ENCODE measurements at regions not wholly inside any gene's neighbourhood (a gene's known extent, or its start where the extent isn't known, plus 50 kb on each side); places are given as distances from the start of the nearest gene placed in this dataset.

DNA sequence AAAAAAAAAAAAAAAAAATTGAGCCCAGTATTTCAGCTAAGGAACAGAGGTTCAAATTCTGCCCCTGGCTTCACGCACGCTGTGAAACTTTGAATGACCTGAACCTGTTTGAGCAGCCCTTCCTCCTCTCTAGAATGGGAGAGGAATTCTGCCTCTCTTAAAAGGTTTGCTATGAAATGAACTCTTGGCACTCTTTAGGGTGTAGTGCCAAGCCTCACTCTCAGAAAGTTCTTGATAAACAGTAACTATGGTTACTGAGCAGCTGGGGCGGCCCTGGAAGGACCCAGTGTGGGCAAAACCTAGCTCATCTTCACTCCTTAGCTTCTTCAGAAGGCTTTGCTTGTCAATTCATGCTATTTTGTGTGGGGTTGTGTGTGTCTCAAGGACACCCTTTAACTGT, 73.7 kb downstream of the GEMIN8 start:
- H4K20me1 ChIP-seq (ENCODE audit: insufficient read depth): no peaks in the 10 kb centered on the region
- H3K36me3 ChIP-seq (ENCODE audit: insufficient read depth, low read length): no peaks in the 10 kb centered on the region
- no peaks in the 10 kb centered on the region for H3K9me2 ChIP-seq (ENCODE audit: insufficient read depth, low read length)
- H3K4me2 ChIP-seq (ENCODE audit: low read length): no peak overlapping the region
- no peak overlapping the region for H3K27ac ChIP-seq (ENCODE audit: low read length)
- H3K79me2 ChIP-seq (replicated peaks; ENCODE audit: insufficient read depth, low read length): no peaks in the 10 kb centered on the region
- H3F3A ChIP-seq (ENCODE audit: insufficient read depth, low read length, poor library complexity, severe bottlenecking): no peaks in the 10 kb centered on the region
- no peak overlapping the region for H2AFZ ChIP-seq (ENCODE audit: low read depth, low read length)
- H3K9me3 ChIP-seq (ENCODE audit: low read length): no peaks in the 10 kb centered on the region
- TF ChIP-seq TAF1 (IDR thresholded peaks at IDR 0.05; ENCODE audit: low read depth) (no peak), EP300 (conservative IDR thresholded peaks at IDR 0.05; ENCODE audit: poor library complexity, severe bottlenecking) (no peak), POLR2AphosphoS5 (IDR thresholded peaks at IDR 0.05) (no peak), SMC3 (conservative IDR thresholded peaks at IDR 0.05; ENCODE audit: poor library complexity) (no peak), MXI1 (conservative IDR thresholded peaks at IDR 0.05; ENCODE audit: poor library complexity, severe bottlenecking) (no peak), EZH2 (IDR thresholded peaks at IDR 0.05; ENCODE audit: borderline replicate concordance, insufficient read depth, low read length, poor library complexity, severe bottlenecking) (no peak), RAD21 (conservative IDR thresholded peaks at IDR 0.05) (no peak)
- TF ChIP-seq, protein P1, sequence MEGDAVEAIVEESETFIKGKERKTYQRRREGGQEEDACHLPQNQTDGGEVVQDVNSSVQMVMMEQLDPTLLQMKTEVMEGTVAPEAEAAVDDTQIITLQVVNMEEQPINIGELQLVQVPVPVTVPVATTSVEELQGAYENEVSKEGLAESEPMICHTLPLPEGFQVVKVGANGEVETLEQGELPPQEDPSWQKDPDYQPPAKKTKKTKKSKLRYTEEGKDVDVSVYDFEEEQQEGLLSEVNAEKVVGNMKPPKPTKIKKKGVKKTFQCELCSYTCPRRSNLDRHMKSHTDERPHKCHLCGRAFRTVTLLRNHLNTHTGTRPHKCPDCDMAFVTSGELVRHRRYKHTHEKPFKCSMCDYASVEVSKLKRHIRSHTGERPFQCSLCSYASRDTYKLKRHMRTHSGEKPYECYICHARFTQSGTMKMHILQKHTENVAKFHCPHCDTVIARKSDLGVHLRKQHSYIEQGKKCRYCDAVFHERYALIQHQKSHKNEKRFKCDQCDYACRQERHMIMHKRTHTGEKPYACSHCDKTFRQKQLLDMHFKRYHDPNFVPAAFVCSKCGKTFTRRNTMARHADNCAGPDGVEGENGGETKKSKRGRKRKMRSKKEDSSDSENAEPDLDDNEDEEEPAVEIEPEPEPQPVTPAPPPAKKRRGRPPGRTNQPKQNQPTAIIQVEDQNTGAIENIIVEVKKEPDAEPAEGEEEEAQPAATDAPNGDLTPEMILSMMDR (IDR thresholded peaks at IDR 0.05; ENCODE audit: poor library complexity, severe bottlenecking): no peak
- TF ChIP-seq, protein P2, sequence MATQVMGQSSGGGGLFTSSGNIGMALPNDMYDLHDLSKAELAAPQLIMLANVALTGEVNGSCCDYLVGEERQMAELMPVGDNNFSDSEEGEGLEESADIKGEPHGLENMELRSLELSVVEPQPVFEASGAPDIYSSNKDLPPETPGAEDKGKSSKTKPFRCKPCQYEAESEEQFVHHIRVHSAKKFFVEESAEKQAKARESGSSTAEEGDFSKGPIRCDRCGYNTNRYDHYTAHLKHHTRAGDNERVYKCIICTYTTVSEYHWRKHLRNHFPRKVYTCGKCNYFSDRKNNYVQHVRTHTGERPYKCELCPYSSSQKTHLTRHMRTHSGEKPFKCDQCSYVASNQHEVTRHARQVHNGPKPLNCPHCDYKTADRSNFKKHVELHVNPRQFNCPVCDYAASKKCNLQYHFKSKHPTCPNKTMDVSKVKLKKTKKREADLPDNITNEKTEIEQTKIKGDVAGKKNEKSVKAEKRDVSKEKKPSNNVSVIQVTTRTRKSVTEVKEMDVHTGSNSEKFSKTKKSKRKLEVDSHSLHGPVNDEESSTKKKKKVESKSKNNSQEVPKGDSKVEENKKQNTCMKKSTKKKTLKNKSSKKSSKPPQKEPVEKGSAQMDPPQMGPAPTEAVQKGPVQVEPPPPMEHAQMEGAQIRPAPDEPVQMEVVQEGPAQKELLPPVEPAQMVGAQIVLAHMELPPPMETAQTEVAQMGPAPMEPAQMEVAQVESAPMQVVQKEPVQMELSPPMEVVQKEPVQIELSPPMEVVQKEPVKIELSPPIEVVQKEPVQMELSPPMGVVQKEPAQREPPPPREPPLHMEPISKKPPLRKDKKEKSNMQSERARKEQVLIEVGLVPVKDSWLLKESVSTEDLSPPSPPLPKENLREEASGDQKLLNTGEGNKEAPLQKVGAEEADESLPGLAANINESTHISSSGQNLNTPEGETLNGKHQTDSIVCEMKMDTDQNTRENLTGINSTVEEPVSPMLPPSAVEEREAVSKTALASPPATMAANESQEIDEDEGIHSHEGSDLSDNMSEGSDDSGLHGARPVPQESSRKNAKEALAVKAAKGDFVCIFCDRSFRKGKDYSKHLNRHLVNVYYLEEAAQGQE (IDR thresholded peaks at IDR 0.05; ENCODE audit: borderline replicate concordance): no peak
- no peak overlapping the region for H3K9ac ChIP-seq (ENCODE audit: low read length)
- H3K4me3 ChIP-seq (ENCODE audit: low read length): no peak overlapping the region
- no peaks in the 10 kb centered on the region for H3K27me3 ChIP-seq (ENCODE audit: insufficient read depth, low read depth, low read length)

DNA sequence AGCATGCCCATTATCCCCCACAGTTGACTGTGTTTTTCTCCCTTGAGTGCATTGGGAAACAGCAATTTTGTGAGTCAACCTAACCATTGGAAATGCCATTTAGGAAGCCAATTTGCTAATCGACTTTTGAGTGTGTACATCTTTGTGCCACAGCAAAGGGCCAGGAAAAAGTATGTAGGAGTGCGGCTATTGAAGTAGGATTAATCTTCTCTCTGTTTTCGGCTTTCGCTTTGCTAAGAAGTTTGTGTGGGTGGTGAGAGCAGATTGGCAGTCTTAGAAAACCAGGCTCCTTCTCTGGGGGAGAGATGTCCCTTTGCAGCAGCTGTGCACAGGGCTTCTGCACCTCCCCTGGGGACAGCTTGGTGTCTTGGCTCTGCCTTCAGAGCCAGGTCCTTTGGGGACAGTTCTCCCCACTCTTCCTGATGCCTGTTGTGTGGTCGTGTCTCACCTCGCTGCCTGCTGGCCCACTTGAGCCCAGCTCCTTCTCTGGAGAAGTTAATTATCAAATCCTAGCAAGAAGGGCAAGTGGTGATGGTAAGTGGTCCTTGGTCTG, 74.5 kb downstream of the GEMIN8 start:
- H3K27ac ChIP-seq (ENCODE audit: low read length): no peak overlapping the region
- H3K79me2 ChIP-seq (replicated peaks; ENCODE audit: insufficient read depth, low read length): no peaks in the 10 kb centered on the region
- H3K4me3 ChIP-seq (ENCODE audit: low read length): no peak overlapping the region
- no peaks in the 10 kb centered on the region for H3K9me2 ChIP-seq (ENCODE audit: insufficient read depth, low read length)
- no peak overlapping the region for H3K9ac ChIP-seq (ENCODE audit: low read length)
- no peak overlapping the region for H3K4me2 ChIP-seq (ENCODE audit: low read length)
- TF ChIP-seq EP300 (conservative IDR thresholded peaks at IDR 0.05; ENCODE audit: poor library complexity, severe bottlenecking) (no peak), EZH2 (IDR thresholded peaks at IDR 0.05; ENCODE audit: borderline replicate concordance, insufficient read depth, low read length, poor library complexity, severe bottlenecking) (no peak), POLR2AphosphoS5 (IDR thresholded peaks at IDR 0.05) (no peak), RAD21 (conservative IDR thresholded peaks at IDR 0.05) (no peak), TAF1 (IDR thresholded peaks at IDR 0.05; ENCODE audit: low read depth) (no peak), MXI1 (conservative IDR thresholded peaks at IDR 0.05; ENCODE audit: poor library complexity, severe bottlenecking) (no peak), SMC3 (conservative IDR thresholded peaks at IDR 0.05; ENCODE audit: poor library complexity) (no peak)
- TF ChIP-seq, protein P2 (IDR thresholded peaks at IDR 0.05; ENCODE audit: borderline replicate concordance): no peak
- TF ChIP-seq, protein P1 (IDR thresholded peaks at IDR 0.05; ENCODE audit: poor library complexity, severe bottlenecking): no peak
- no peaks in the 10 kb centered on the region for H3K36me3 ChIP-seq (ENCODE audit: insufficient read depth, low read length)
- H4K20me1 ChIP-seq (ENCODE audit: insufficient read depth): no peaks in the 10 kb centered on the region
- no peaks in the 10 kb centered on the region for H3K9me3 ChIP-seq (ENCODE audit: low read length)
- H3F3A ChIP-seq (ENCODE audit: insufficient read depth, low read length, poor library complexity, severe bottlenecking): no peaks in the 10 kb centered on the region
- no peaks in the 10 kb centered on the region for H3K27me3 ChIP-seq (ENCODE audit: insufficient read depth, low read depth, low read length)
- no peak overlapping the region for H2AFZ ChIP-seq (ENCODE audit: low read depth, low read length)

Measured in neural cell (in vitro differentiated cells).